HEK293 (cell line): ENCODE measurements at regions not wholly inside any gene's neighbourhood (a gene's known extent, or its start where the extent isn't known, plus 50 kb on each side); places are given as distances from the start of the nearest gene placed in this dataset.

ENCODE experiments used
- ATF2 ChIP-seq: fragments of 450-650 bp; formaldehyde crosslinking; IDR thresholded peaks from 2 replicates; pipeline ENCODE4 v1.5.1; 2016; ENCODE audit warnings: missing biosample characterization, missing genetic modification characterization, low read depth
- CTCF ChIP-seq: fragments of 450-650 bp; formaldehyde crosslinking; IDR thresholded peaks from 2 replicates; pipeline ENCODE4 v1.5.1; 2016; ENCODE audit warnings: missing biosample characterization, missing genetic modification characterization
- ELK4 ChIP-seq: IDR thresholded peaks from 2 replicates; pipeline ENCODE4 v1.6.1; 2011; ENCODE audit warnings: mild to moderate bottlenecking, low read depth, low read length, borderline replicate concordance
- INSM2 ChIP-seq: fragments of 450-650 bp; formaldehyde crosslinking; IDR thresholded peaks from 2 replicates; pipeline ENCODE4 v1.5.1; 2016; ENCODE audit warnings: missing biosample characterization, missing genetic modification characterization
- PATZ1 ChIP-seq: fragments of 450-650 bp; formaldehyde crosslinking; IDR thresholded peaks from 2 replicates; pipeline ENCODE4 v1.5.1; 2016; ENCODE audit warnings: missing biosample characterization, missing genetic modification characterization
- ZBTB8A ChIP-seq: fragments of 450-650 bp; formaldehyde crosslinking; IDR thresholded peaks from 2 replicates; pipeline ENCODE4 v1.5.1; 2016; ENCODE audit warnings: missing biosample characterization, missing genetic modification characterization
- ZNF121 ChIP-seq: fragments of 450-650 bp; formaldehyde crosslinking; IDR thresholded peaks from 2 replicates; pipeline ENCODE4 v1.5.1; 2016; ENCODE audit warnings: missing biosample characterization, missing genetic modification characterization
- ZNF335 ChIP-seq: fragments of 450-650 bp; formaldehyde crosslinking; conservative IDR thresholded peaks from 2 replicates; pipeline ENCODE4 v1.5.1; 2016; ENCODE audit warnings: missing biosample characterization, missing genetic modification characterization
- ZNF350 ChIP-seq: fragments of 450-650 bp; formaldehyde crosslinking; IDR thresholded peaks from 2 replicates; pipeline ENCODE4 v1.5.0; 2017; ENCODE audit warnings: missing biosample characterization, mild to moderate bottlenecking, missing genetic modification characterization
- ZNF548 ChIP-seq: fragments of 450-650 bp; formaldehyde crosslinking; IDR thresholded peaks from 2 replicates; pipeline ENCODE4 v1.5.1; 2016; ENCODE audit warnings: missing biosample characterization, missing genetic modification characterization
- ZNF670 ChIP-seq: fragments of 450-650 bp; formaldehyde crosslinking; IDR thresholded peaks from 2 replicates; pipeline ENCODE4 v1.5.1; 2016; ENCODE audit warnings: missing biosample characterization, missing genetic modification characterization, low read depth
- TF ChIP-seq, protein P1 (sequence below): fragments of 450-650 bp; formaldehyde crosslinking; IDR thresholded peaks from 2 replicates; pipeline ENCODE4 v1.5.1; 2016; ENCODE audit warnings: missing biosample characterization, missing genetic modification characterization

DNA sequence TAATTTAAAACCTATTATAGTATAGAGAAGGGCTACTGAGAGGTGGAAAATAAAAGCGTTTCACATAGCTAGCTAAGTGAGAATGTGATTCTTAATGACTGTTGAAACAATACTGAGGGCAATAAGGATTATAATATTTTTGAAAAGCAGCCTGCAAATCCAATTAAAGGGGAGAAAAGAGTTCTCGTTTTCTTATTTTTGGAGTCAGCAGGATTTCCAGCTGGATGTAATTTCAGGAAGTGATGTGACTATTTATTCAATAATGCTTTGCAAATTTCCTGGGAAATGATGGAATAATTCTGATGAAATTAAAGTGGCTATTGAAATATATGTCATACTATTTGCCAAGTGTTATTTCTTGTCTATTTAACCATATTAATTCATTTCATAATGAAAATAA, 279.1 kb downstream of the AEBP2 start:
- TF ChIP-seq CTCF (no peak), ZNF121 (tag by site-specific recombination) (no peak), ATF2 (tag by site-specific recombination) (no peak), ZNF350 (tag by site-specific recombination) (no peak), ZNF670 (no peak), ELK4 (no peak), ZBTB8A (no peak), INSM2 (no peak), PATZ1 (tag by site-specific recombination) (no peak), ZNF335 (tag by site-specific recombination) (no peak), ZNF548 (no peak)
- TF ChIP-seq, protein P1, sequence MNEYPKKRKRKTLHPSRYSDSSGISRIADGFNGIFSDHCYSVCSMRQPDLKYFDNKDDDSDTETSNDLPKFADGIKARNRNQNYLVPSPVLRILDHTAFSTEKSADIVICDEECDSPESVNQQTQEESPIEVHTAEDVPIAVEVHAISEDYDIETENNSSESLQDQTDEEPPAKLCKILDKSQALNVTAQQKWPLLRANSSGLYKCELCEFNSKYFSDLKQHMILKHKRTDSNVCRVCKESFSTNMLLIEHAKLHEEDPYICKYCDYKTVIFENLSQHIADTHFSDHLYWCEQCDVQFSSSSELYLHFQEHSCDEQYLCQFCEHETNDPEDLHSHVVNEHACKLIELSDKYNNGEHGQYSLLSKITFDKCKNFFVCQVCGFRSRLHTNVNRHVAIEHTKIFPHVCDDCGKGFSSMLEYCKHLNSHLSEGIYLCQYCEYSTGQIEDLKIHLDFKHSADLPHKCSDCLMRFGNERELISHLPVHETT (tag by site-specific recombination), result no peak
